GM23338 (cell line): ENCODE measurements at regions not wholly inside any gene's neighbourhood (a gene's known extent, or its start where the extent isn't known, plus 50 kb on each side); places are given as distances from the start of the nearest gene placed in this dataset.

Experiments used
- ATAC-seq: fragments of 200-7000 bp; cut with Tn5 transposase; 3 replicates; pipeline ENCODE4 v1.9.1; 2020
- DNase-seq: peaks from one replicate; pipeline ENCODE4 v3.0.0-alpha.2; 2015; ENCODE audit warnings: low spot score
- H2AFZ ChIP-seq: fragments of 200-600 bp; sonication (generic); 2 replicates; pipeline ENCODE4 v1.8.0; 2016; ENCODE audit warnings: antibody characterized with exemption, mild to moderate bottlenecking, moderate library complexity
- H3F3A ChIP-seq: fragments of 200-600 bp; sonication (generic); replicated peaks from 2 replicates; pipeline ENCODE4 v1.8.0; 2017; ENCODE audit warnings: antibody characterized with exemption, mixed run types, low read depth
- H3K27ac ChIP-seq: fragments of 200-600 bp; sonication (generic); 2 replicates; pipeline ENCODE4 v1.6.1; 2016; ENCODE audit warnings: low read depth
- H3K27me3 ChIP-seq: fragments of 200-600 bp; sonication (generic); 2 replicates; pipeline ENCODE4 v1.8.0; 2016; ENCODE audit warnings: mild to moderate bottlenecking, mixed run types, moderate library complexity; ENCODE audit not compliant: insufficient read depth
- H3K36me3 ChIP-seq: fragments of 200-600 bp; sonication (generic); 2 replicates; pipeline ENCODE4 v1.8.0; 2016; ENCODE audit warnings: mild to moderate bottlenecking; ENCODE audit not compliant: insufficient read depth
- H3K4me1 ChIP-seq: fragments of 200-600 bp; sonication (generic); 2 replicates; pipeline ENCODE4 v1.8.0; 2016; ENCODE audit warnings: mild to moderate bottlenecking, moderate library complexity; ENCODE audit not compliant: insufficient read depth
- H3K4me2 ChIP-seq: fragments of 200-600 bp; sonication (generic); 2 replicates; pipeline ENCODE4 v1.7.1; 2017; ENCODE audit warnings: mixed run types
- H3K4me3 ChIP-seq: fragments of 200-600 bp; sonication (generic); 2 replicates; pipeline ENCODE4 v1.6.1; 2016; ENCODE audit warnings: mixed run types
- H3K79me2 ChIP-seq: fragments of 200-600 bp; sonication (generic); replicated peaks from 2 replicates; pipeline ENCODE4 v1.8.0; 2017; ENCODE audit warnings: mild to moderate bottlenecking; ENCODE audit not compliant: insufficient read depth
- H3K9me2 ChIP-seq: fragments of 200-600 bp; sonication (generic); 2 replicates; pipeline ENCODE4 v1.8.0; 2017; ENCODE audit not compliant: insufficient read depth
- H4K20me1 ChIP-seq: fragments of 200-600 bp; sonication (generic); replicated peaks from 2 replicates; pipeline ENCODE4 v1.8.0; 2017; ENCODE audit warnings: mild to moderate bottlenecking; ENCODE audit not compliant: insufficient read depth
- H3K27ac Mint-ChIP-seq: 2 replicates; pipeline ENCODE4 v1.8.0; 2020; ENCODE audit warnings: inconsistent platforms, mild to moderate bottlenecking, moderate library complexity, mixed read lengths
- H3K27me3 Mint-ChIP-seq: 3 replicates; pipeline ENCODE4 v1.8.0; 2022; ENCODE audit warnings: low read depth, mild to moderate bottlenecking, moderate library complexity, mixed read lengths, inconsistent platforms; ENCODE audit not compliant: insufficient read depth, poor library complexity
- H3K36me3 Mint-ChIP-seq: 3 replicates; pipeline ENCODE4 v1.8.0; 2021; ENCODE audit warnings: low read depth, mild to moderate bottlenecking, inconsistent platforms, moderate library complexity, mixed read lengths
- H3K4me1 Mint-ChIP-seq: 3 replicates; pipeline ENCODE4 v1.8.0; 2020; ENCODE audit warnings: mild to moderate bottlenecking, inconsistent platforms, mixed read lengths
- H3K4me3 Mint-ChIP-seq: 3 replicates; pipeline ENCODE4 v1.8.0; 2021; ENCODE audit warnings: moderate library complexity, mild to moderate bottlenecking, inconsistent platforms, mixed read lengths
- H3K9me3 Mint-ChIP-seq: 3 replicates; pipeline ENCODE4 v1.8.0; 2020; ENCODE audit warnings: moderate library complexity, mild to moderate bottlenecking, inconsistent platforms, mixed read lengths
- CTCF ChIP-seq, 2 experiments: fragments of 200-600 bp in 1 of 2; sonication (generic) in 1 of 2; conservative IDR thresholded peaks; 2 replicates each; pipeline versions ENCODE4 v1.5.1 to v1.6.1; 2016 to 2017; ENCODE audit warnings: antibody characterized with exemption in 2 of 2, low read depth in 2 of 2, mild to moderate bottlenecking in 2 of 2, moderate library complexity in 1 of 2
- ETS1 ChIP-seq: IDR thresholded peaks from 2 replicates; pipeline ENCODE4 v1.6.1; 2016; ENCODE audit warnings: antibody characterized with exemption
- EZH2phosphoT487 ChIP-seq: fragments of 200-600 bp; sonication (generic); IDR thresholded peaks from one replicate; pipeline ENCODE4 v1.8.1; 2018; ENCODE audit warnings: antibody characterized with exemption; ENCODE audit not compliant: unreplicated experiment
- JUNB ChIP-seq: IDR thresholded peaks from one replicate; pipeline ENCODE4 v1.6.1; 2016; ENCODE audit warnings: antibody characterized with exemption; ENCODE audit not compliant: unreplicated experiment
- NANOG ChIP-seq: IDR thresholded peaks from 2 replicates; pipeline ENCODE4 v1.6.1; 2016; ENCODE audit warnings: antibody characterized with exemption, borderline replicate concordance
- POLR2AphosphoS5 ChIP-seq: IDR thresholded peaks from 2 replicates; pipeline ENCODE4 v1.6.1; 2016; ENCODE audit warnings: antibody characterized with exemption, low read depth
- REST ChIP-seq: IDR thresholded peaks from one replicate; pipeline ENCODE4 v1.6.1; 2018; ENCODE audit warnings: antibody characterized with exemption; ENCODE audit not compliant: unreplicated experiment
- STAT1 ChIP-seq: IDR thresholded peaks from one replicate; pipeline ENCODE4 v1.6.1; 2016; ENCODE audit warnings: antibody characterized with exemption; ENCODE audit not compliant: unreplicated experiment
- ZNF114 ChIP-seq: fragments of 250-450 bp; sonication (Bioruptor Pico); IDR thresholded peaks from 2 replicates; pipeline ENCODE4 v1.5.0; 2020; ENCODE audit warnings: mild to moderate bottlenecking, moderate library complexity
- ZNF331 ChIP-seq: fragments of 250-450 bp; sonication (Bioruptor Pico); IDR thresholded peaks from 2 replicates; pipeline ENCODE4 v1.5.0; 2020; ENCODE audit warnings: low read depth, mild to moderate bottlenecking, moderate library complexity

- H3K36me3 ChIP-seq, result no peaks in the 10 kb centered on the region
- no peaks in the 10 kb centered on the region for H3K9me2 ChIP-seq
- no peaks in the 10 kb centered on the region for H4K20me1 ChIP-seq
- peaks cover 4% of the 10 kb centered on the region; the same call in 2 of the 3 replicates for H3K36me3 Mint-ChIP-seq
- H2AFZ ChIP-seq, result no peak overlapping the region
- ATAC-seq (peak; percentile 71), DNase-seq (peak; percentile 80)
- H3K27me3 ChIP-seq, result no peaks in the 10 kb centered on the region
- H3K4me3 ChIP-seq, result no peak overlapping the region
- H3K79me2 ChIP-seq, result no peaks in the 10 kb centered on the region
- TF ChIP-seq CTCF (conservative IDR thresholded peaks at IDR 0.05; ENCODE audit: low read depth in 2 of 2) (peak; percentile 87 to 96), JUNB (no peak)
- H3K4me1 Mint-ChIP-seq, result peaks cover 53% of the 10 kb centered on the region
- no peaks in the 10 kb centered on the region for H3F3A ChIP-seq
- no peak overlapping the region for H3K27ac ChIP-seq
- H3K27me3 Mint-ChIP-seq, result no peaks in the 10 kb centered on the region
- H3K27ac Mint-ChIP-seq, result no peak overlapping the region
- peaks cover 62% of the 10 kb centered on the region for H3K4me1 ChIP-seq
- no peak overlapping the region for H3K4me2 ChIP-seq
- H3K9me3 Mint-ChIP-seq, result peaks cover 2% of the 10 kb centered on the region; the same call in 1 of the 3 replicates
- H3K4me3 Mint-ChIP-seq, result no peak overlapping the region
Measured at GRCh38 chr3:18988614-18989229, 159.6 kb upstream of the KCNH8 start.

GRCh38 chr3:18987862-18988447 lies 160.4 kb upstream of the KCNH8 start:
- no peak overlapping the region for H3K27ac ChIP-seq
- H3K9me2 ChIP-seq, result no peaks in the 10 kb centered on the region
- no peak overlapping the region for H3K4me3 ChIP-seq
- H3K4me2 ChIP-seq, result no peak overlapping the region
- ATAC-seq (no peak), DNase-seq (no peak)
- no peaks in the 10 kb centered on the region for H3F3A ChIP-seq
- H3K4me1 ChIP-seq, result peaks cover 56% of the 10 kb centered on the region
- no peaks in the 10 kb centered on the region for H3K36me3 ChIP-seq
- H3K27me3 Mint-ChIP-seq, result no peaks in the 10 kb centered on the region
- no peak overlapping the region for H3K4me3 Mint-ChIP-seq
- no peaks in the 10 kb centered on the region for H4K20me1 ChIP-seq
- no peaks in the 10 kb centered on the region for H3K36me3 Mint-ChIP-seq
- no peaks in the 10 kb centered on the region for H3K79me2 ChIP-seq
- no peaks in the 10 kb centered on the region for H3K9me3 Mint-ChIP-seq
- TF ChIP-seq JUNB, result no peak
- TF ChIP-seq STAT1, result no peak
- TF ChIP-seq NANOG, result no peak
- no peak for TF ChIP-seq ZNF114 (CRISPR knock-in tag)
- H3K27ac Mint-ChIP-seq, result 0 out of 2 replicates have a peak overlapping the region, but pooled peaks have one; percentile 1
- no peak overlapping the region for H2AFZ ChIP-seq
- peaks cover 52% of the 10 kb centered on the region for H3K4me1 Mint-ChIP-seq
- H3K27me3 ChIP-seq, result no peaks in the 10 kb centered on the region

- Histone ChIP-seq H3K27me3 (no peaks in the 10 kb centered on the region), H3K36me3 (no peaks in the 10 kb centered on the region), H3K27ac (no peak overlapping the region), H3K4me3 (no peak overlapping the region), H3K9me2 (peaks cover 5% of the 10 kb centered on the region; the same call in 1 of the 2 replicates), H3F3A (no peaks in the 10 kb centered on the region), H4K20me1 (no peaks in the 10 kb centered on the region), H3K4me1 (peaks cover 48% of the 10 kb centered on the region), H2AFZ (no peak overlapping the region), H3K79me2 (no peaks in the 10 kb centered on the region), H3K4me2 (no peak overlapping the region)
- ATAC-seq, result no peak
- H3K27ac Mint-ChIP-seq, result no peak overlapping the region
- peak; percentile 27 for DNase-seq
- peaks cover 43% of the 10 kb centered on the region for H3K4me1 Mint-ChIP-seq
- peaks cover 3% of the 10 kb centered on the region; the same call in 1 of the 3 replicates for H3K9me3 Mint-ChIP-seq
- H3K36me3 Mint-ChIP-seq, result no peaks in the 10 kb centered on the region
- H3K4me3 Mint-ChIP-seq, result no peak overlapping the region
- no peaks in the 10 kb centered on the region for H3K27me3 Mint-ChIP-seq
- TF ChIP-seq REST (no peak), POLR2AphosphoS5 (no peak), ZNF331 (CRISPR knock-in tag) (no peak), EZH2phosphoT487 (no peak), ETS1 (no peak)
Measured at GRCh38 chr3:18987070-18987469, 161.2 kb upstream of the KCNH8 start.
